ENCODE measurements at regions not wholly inside any gene's neighbourhood (a gene's known extent, or its start where the extent isn't known, plus 50 kb on each side); places are given as distances from the start of the nearest gene placed in this dataset. TPM values are rescaled to one million over a fixed set of nuclear protein-coding genes. Genes with fewer than 3 reads are reported as not detected.

DNA sequence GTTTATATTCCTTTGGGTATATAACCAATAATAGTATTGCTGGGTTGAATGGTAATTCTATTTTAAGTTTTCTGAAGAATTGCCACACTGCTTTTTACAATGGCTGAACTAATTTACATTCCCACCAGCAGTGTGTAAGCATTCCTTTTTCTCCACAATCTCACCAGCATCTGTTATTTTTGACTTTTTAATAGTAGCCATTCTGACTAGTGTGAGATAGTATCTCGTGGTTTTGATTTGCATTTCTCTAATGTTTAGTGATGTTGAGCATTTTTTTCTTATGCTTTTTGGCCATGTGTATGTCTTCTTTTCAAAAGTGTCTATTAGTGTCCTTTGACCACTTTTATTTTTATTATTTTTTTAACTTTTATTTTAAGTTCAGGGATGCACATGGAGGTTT is 275.3 kb downstream of the METTL15 start:
- TF ChIP-seq, protein P1, sequence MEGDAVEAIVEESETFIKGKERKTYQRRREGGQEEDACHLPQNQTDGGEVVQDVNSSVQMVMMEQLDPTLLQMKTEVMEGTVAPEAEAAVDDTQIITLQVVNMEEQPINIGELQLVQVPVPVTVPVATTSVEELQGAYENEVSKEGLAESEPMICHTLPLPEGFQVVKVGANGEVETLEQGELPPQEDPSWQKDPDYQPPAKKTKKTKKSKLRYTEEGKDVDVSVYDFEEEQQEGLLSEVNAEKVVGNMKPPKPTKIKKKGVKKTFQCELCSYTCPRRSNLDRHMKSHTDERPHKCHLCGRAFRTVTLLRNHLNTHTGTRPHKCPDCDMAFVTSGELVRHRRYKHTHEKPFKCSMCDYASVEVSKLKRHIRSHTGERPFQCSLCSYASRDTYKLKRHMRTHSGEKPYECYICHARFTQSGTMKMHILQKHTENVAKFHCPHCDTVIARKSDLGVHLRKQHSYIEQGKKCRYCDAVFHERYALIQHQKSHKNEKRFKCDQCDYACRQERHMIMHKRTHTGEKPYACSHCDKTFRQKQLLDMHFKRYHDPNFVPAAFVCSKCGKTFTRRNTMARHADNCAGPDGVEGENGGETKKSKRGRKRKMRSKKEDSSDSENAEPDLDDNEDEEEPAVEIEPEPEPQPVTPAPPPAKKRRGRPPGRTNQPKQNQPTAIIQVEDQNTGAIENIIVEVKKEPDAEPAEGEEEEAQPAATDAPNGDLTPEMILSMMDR (IDR thresholded peaks at IDR 0.05) = no peak

More for the DNA sequence above, 275.3 kb downstream of the METTL15 start:
- Mint-ChIP-seq H3K9me3 (ENCODE audit: low read depth) (peaks cover 32% of the 10 kb centered on the region), H3K27me3 (ENCODE audit: low read depth) (no peaks in the 10 kb centered on the region), H3K4me3 (ENCODE audit: unreplicated experiment) (no peak overlapping the region), H3K36me3 (ENCODE audit: low read depth) (peaks cover 5% of the 10 kb centered on the region), H3K4me1 (ENCODE audit: low read depth) (peaks cover 12% of the 10 kb centered on the region), H3K27ac (ENCODE audit: unreplicated experiment) (no peak overlapping the region)
- no peak for DNase-seq (ENCODE audit: low spot score)

Small RNA genes lying in the stretch of these regions (microRNA-seq; reads per million reads assigned to microRNA genes)
- gene MIR8068 (ENCODE audit: borderline number of aligned reads) = not detected

Measured in chondrocyte (in vitro differentiated cells).